Erythroblast (primary cell): ENCODE measurements at regions not wholly inside any gene's neighbourhood (a gene's known extent, or its start where the extent isn't known, plus 50 kb on each side); places are given as distances from the start of the nearest gene placed in this dataset.
"Not testable (repeated sequence)": the region's sequence is repeated elsewhere in the genome, so short reads cannot be mapped to it uniquely, and the experiment has no call there.

Experiments
- DNase-seq, 2 experiments: peaks; one replicate each; lab custom pipeline; 2025; lab: John Stamatoyannopoulos, UW
- GATA1 ChIP-seq: IDR thresholded peaks from 2 replicates; pipeline ENCODE4 v1.6.1; 2011; ENCODE audit warnings: low read depth, mild to moderate bottlenecking, control low read depth, low read length, moderate library complexity
- POLR2A ChIP-seq: IDR thresholded peaks from 2 replicates; pipeline ENCODE4 v1.6.1; 2011; ENCODE audit warnings: mild to moderate bottlenecking, low read length

DNA sequence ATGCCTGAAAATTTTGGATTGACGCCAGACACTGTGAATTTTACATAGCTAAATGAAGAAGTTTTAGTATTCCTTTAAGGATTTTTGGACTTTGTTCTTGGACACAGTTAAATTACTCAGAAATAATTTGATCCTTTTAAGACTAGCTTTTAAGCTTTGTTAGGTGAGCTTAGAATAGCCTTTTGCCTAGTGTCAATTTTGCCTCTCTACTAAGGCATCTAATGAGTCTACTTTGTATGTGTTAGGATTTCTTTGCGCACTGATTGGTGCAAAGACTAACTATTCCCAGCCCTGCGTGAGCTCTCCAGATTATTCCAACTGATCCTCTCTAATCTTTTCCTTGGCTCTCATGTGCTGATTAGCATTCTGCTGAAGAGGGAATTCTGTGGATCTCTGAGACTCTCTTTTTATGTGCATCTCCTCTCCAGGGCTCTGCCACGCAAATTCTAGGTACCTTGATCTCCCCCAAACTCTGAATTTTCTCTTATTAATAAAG lies 128.1 kb upstream of the BCL9 start:
- DNase-seq: no peak
- TF ChIP-seq POLR2A (no peak), GATA1 (no peak)

DNA sequence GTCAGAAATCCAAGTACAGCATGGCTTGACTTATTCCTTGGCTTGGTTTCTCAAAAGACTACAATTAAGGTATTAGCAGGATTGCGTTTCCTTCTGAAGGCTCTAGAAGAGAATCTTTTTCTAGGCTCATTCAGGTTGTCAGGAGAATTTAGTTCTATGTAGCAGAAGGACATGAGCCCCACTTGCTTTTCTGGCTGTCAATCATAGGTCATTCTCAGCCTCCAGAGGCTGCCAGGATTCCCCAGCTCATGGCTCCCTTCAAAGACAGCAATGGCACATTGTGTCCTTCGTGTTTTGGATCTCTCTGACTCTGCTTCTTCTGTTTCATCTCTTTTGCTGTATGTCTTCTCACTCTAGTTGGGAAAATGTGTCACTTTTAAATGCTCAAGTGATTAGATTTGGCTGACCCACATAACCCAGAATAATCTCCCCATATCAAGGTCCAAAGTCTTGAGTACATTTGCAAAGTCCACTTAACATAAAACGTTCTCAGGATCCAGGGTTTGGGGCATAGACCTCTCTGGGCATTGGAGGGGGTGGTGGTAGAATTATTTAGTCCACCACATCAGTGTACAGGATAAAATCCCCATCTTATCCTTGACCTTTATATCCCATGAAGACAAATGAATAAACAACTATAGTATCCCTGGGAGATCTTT lies 126.7 kb upstream of the BCL9 start:
- TF ChIP-seq GATA1 (no peak), POLR2A (no peak)
- no peak for DNase-seq

DNA sequence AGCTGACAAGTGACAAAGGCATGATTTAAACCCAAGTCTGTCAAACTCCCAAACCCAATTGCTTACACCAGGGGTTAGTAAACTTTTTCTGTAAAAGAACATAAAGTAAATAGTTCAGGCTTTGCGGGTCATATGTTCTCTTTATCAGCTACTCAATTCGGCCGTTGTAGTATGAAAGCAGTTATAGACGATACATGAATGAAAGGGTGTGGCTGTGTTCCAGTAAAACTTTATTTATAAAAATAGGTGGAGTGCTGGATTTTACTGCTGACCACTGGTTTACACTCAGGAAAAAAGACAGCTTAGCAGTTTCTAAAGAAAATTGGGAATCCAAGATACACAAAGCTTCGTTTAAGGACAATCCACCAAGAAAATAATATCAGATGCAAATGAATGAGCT lies 124.3 kb upstream of the BCL9 start:
- no peak for DNase-seq
- no peak for TF ChIP-seq GATA1
- no peak for TF ChIP-seq POLR2A

DNA sequence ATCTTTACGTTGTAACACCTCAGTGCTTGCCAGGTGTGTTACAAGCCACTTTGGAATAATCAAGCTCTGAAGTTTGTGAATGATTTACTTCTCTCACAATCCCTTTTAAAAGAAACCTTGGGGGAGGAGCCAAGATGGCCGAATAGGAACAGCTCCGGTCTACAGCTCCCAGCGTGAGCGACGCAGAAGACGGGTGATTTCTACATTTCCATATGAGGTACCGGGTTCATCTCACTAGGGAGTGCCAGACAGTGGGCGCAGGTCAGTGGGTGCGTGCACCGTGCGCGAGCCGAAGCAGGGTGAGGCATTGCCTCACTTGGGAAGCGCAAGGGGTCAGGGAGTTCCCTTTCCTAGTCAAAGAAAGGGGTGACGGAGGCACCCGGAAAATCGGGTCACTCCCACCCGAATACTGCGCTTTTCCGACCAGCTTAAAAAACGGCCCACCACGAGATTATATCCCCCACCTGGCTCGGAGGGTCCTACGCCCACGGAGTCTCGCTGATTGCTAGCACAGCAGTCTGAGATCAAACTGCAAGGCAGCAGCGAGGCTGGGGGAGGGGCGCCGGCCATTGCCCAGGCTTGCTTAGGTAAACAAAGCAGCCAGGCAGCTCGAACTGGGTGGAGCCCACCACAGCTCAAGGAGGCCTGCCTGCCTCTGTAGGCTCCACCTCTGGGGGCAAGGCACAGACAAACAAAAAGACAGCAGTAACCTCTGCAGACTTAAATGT lies 118.0 kb upstream of the BCL9 start:
- DNase-seq: not testable (repeated sequence)

DNA sequence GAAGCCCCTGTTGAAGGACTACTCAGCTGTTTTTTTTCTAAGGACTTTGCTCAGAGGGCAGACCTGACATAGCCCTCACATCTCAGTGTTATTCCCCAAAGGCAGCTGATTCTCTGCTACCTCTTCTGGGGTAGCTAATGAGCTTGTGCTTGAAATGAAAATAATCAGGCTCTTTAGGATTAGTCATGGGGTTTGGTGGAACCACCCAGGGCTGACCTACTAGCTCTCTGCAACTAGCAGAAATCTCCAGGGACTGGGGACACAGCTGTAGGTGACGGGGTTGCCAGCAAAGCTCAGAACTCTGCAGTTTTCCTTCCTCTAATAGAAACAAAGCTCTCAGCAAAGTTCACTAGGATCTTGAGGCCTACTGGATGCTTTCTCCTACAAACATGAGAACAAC lies 106.4 kb upstream of the BCL9 start:
- TF ChIP-seq GATA1 (no peak), POLR2A (no peak)
- no peak for DNase-seq

DNA sequence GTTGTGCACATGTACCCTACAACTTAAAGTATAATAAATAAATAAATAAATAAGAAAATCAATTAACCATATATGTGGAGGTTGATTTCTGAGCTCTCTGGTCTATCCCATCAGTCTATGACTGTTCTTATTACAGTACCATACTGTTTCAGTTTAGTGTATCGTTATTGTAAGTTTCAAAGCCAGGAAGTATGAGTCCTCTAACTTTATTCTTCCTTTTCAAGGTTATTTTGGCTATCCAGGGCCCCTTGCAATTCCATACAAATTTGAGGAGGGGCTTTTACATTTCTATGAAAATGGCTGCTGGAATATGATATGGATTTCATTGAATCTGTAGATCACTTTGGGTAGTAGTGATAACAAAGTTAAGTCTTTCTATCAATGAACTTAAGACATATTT lies 96.9 kb upstream of the BCL9 start:
- no peak for TF ChIP-seq POLR2A
- no peak for TF ChIP-seq GATA1
- no peak for DNase-seq

DNA sequence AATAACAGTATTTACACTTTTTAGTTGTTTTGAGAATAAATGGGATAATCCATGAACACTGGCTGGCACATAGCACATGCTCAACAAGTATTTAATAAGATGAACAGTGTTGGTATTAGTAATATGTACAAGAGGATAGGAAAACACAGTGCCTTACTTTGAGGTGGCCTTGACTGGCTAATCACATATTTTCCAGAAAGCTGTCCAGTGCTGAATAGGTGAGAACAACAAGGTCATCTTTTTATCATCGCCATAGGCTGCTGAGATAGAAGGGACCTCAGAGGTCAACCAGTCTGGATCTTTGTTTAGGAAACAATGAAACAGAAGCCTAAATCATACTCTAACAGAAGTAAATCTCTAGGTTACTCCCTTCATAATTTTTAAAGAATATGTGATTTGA lies 89.7 kb upstream of the BCL9 start:
- no peak for DNase-seq
- no peak for TF ChIP-seq GATA1
- no peak for TF ChIP-seq POLR2A

DNA sequence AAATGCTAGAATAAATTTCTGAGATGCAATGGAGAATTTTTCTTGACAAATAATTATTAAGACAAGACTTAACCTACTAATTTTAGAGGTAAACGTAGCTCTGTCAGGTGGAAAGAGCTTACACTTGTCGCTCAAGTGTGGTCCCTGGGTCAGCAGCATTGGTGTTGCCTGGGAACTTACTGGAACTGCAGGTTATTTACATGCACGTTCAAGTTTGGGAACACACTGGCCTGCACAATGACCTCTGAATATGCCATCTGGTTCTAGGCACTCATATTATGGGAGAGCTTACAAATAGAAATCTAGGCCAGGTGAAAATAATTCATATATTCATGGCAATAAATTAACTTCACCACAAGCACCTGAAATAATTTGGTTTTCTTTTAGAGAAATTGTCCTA lies 88.5 kb upstream of the BCL9 start:
- TF ChIP-seq POLR2A (no peak), GATA1 (no peak)

DNA sequence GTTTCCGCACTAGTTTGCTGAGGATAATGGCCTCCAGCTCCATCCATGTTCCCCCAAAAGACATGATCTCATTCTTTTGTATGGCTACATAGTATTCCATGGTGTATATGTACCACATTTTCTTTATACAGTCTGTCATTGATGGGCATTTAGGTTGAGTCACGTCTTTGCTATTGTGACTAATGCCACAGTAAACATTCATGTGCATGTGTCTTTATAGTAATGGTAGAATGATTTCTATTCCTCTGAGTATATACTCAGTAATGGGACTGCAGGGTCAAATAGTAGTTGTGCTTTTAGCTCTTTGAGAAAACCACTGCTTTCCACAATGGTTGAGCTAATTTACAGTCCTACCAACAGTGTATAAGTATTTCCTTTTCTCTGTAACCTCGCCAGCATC lies 78.3 kb upstream of the BCL9 start:
- no peak for TF ChIP-seq POLR2A
- no peak for TF ChIP-seq GATA1
- DNase-seq: no peak

More for the DNA sequence above, 88.5 kb upstream of the BCL9 start:
- DNase-seq: no peak

DNA sequence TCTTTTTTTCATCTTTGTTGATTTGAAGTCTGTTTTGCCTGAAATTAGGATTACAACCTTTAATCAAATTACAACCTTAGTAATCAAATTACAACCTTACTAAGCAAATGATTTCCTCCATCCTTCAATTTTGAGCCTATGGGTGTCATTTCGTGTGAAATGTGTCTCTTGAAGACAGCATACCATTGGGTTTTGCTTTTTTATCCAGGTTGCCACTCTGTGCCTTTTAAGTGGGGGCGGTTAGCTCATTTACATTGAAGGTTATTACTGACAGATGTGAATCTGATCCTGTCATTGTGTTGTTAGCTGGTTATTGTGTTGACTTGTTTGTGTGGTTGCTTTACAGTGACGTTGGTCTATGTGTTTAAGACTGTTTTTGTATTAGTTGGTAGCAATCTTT lies 74.8 kb upstream of the BCL9 start:
- DNase-seq: no peak
- TF ChIP-seq POLR2A (no peak), GATA1 (no peak)

DNA sequence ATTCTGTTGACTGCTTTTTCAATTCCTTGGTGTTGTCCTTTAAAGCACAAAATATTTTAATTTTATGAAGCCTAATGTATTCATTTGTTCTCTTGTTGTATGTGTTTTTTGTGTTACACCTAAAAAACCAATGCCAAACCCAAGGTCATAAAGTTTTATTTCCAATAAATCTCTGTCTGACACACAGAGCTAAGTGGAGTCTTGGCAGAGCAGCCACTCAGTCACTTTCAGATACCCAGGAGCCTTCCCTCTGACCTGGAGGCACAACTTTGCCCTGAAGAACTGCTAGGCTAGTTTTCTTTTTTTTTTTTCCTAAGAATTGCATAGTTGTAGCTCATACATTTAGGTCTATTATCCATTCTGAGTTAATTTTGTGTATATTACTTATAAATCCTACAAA lies 71.2 kb upstream of the BCL9 start:
- TF ChIP-seq GATA1 (no peak), POLR2A (no peak)
- DNase-seq: no peak

DNA sequence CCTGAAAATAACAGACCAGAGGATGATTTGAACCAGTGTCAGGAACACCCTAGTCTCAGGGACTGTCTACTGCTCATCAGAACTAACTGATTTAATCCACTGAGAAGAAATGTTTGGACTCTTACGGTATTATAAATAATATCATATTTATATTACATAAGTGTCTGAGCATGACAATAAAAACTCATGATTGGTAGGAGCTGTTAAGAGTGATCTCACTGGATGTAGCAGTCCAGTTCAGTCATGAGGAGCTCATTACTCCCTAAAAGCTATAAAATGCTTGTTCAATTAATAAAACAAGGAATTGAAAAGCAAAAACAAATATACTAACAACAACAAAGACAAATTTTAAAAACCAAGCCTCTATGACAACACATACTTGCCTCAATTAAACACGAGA lies 68.8 kb upstream of the BCL9 start:
- TF ChIP-seq POLR2A (no peak), GATA1 (no peak)
- no peak for DNase-seq

DNA sequence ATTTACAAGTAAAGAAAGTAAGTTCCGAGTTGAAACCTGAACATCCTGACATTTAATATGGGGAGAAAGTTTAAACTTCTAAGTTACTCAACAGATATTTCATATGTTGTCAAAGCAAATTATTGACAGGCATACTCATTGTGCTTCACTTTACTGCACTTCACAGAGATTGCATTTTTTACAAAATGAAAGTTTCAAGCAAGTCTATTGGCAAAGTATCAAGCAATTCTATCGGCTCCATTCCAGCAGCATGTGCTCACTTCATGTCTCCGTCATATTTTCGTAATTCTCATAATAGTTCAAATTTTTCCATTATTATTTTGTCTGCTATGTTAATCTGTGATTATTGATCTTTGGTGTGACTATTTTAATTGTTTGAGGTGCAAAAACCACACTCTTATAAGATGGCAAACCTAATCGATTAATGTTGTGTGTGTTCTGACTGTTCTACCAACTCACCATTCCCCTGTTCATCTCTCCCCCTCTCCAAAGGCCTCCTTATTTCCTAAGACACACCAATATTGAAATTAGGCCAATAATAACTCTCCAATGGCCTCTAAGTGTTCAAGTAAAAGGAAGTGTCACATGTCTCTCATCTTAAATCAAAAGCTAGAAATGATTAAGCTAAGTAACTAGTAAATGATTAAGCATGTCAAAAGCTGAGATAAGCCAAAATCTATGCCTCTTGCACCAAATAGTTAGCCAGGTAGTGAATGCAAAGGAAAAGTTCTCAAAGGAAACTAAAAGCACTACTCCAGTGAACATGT lies 68.2 kb upstream of the BCL9 start:
- DNase-seq: no peak

DNA sequence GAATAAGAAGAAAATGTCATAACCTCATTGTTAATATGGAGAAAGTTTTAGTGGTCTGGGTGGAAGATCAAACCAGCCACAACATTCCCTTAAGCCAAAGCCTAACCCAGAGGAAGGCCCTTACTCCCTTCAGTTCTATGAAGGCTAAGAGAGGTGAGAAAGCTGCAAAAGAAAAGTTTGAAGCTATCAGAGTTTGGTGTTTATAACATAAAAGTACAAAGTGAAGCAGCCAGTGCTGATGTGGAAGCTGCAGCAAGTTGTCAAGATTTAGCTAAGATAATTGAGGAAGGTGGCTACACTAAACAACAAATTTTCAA lies 67.6 kb upstream of the BCL9 start:
- DNase-seq: no peak
- TF ChIP-seq GATA1: no peak
- no peak for TF ChIP-seq POLR2A

More for the DNA sequence above, 68.2 kb upstream of the BCL9 start:
- TF ChIP-seq GATA1: no peak
- no peak for TF ChIP-seq POLR2A

DNA sequence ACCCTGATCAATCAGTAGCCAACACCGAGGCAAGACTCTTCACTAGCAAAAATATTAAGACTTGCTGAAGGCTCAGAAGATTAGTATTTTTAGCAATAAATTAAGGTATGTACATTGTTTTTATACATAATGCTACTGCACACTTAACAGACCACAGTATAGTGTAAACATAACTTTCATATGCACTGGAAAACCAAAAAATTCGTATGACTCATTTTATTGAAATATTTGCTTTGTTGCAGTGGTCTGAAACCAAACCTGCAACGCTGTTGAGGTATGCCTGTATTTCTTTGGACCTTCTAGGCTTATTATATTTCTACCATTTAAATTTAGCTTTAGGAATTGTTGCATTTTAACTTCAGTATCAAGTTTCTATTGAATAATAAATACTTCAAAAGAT lies 65.8 kb upstream of the BCL9 start:
- no peak for TF ChIP-seq POLR2A
- no peak for TF ChIP-seq GATA1
- DNase-seq: no peak

DNA sequence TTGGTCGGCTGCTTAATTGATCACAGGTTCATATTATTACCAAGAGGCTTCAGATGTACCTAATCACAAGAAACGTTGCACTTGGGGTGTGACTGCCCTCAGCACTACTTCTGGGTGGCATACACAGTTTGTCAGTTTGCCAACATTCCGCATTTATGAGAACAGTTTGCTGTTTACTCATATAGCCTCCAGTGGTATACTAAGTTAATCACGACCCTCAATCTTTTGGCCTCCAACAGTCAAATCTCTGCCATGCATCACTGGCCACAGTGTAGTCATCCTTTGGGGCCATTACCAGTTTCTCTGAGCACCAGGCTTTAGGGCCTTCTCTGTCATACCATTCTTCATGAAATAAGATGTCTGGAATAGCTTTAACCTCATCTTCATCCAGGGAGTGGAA lies 62.8 kb upstream of the BCL9 start:
- DNase-seq: no peak

More for the DNA sequence above, 62.8 kb upstream of the BCL9 start:
- TF ChIP-seq POLR2A (no peak), GATA1 (no peak)
